Mammary epithelial cell (primary cell): ENCODE measurements at regions not wholly inside any gene's neighbourhood (a gene's known extent, or its start where the extent isn't known, plus 50 kb on each side); places are given as distances from the start of the nearest gene placed in this dataset.

Source experiments
- CTCF ChIP-seq, 2 donors: IDR thresholded peaks in 1 of 2; conservative IDR thresholded peaks in 1 of 2; 2 replicates each; pipeline ENCODE4 v1.5.1; 2011 to 2012; ENCODE audit warnings: inconsistent platforms in 2 of 2, low read length in 2 of 2, mild to moderate bottlenecking in 2 of 2, control low read depth in 1 of 2, low read depth in 1 of 2; ENCODE audit not compliant: insufficient read depth in 1 of 2; ENCODE audit errors: extremely low read depth in 1 of 2
- EZH2 ChIP-seq: IDR thresholded peaks from 2 replicates; pipeline ENCODE4 v1.6.1; 2012; ENCODE audit warnings: low read length, inconsistent platforms, borderline replicate concordance

DNA sequence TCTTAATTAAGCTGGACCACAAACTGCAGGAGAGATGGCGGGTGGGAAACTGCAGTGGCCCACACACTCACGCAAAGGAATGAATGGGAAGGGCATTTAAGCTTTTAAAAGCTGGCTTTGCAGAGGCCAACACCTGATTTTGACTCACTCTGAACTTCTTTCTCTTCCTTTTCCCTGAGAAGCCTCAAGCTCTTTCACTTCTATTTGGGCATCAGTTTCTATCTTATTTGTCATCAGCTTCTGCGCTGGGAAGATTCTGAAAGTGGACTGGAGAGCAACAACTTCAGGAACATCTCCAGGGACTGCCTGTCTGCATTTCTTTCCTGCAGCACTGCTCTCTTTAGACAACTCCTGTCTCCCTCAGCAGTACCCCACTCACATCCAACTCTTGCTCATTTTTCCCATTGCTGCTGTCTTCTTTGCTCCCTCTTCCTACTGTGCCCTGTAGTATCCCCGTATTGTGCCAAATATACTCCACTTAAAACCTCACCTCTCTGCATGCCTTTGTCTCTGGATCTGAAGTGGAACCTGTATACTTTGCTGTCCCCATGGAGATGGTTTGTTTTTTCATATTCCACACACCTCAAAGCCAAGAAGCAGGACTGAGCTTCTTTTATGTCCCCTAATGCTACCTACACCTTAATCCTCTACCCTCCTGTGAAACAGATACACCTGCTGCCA lies 143.3 kb upstream of the JUN start:
- TF ChIP-seq CTCF (conservative IDR thresholded peaks at IDR 0.05 in 1 of 2, IDR thresholded peaks at IDR 0.05 in 1 of 2; ENCODE audit: extremely low read depth in 1 of 2, insufficient read depth in 1 of 2, low read depth in 1 of 2, low read length in 2 of 2) = no peak
- TF ChIP-seq EZH2 = no peak
